Colonic mucosa (tissue), 4 donors: ENCODE measurements at regions not wholly inside any gene's neighbourhood (a gene's known extent, or its start where the extent isn't known, plus 50 kb on each side); places are given as distances from the start of the nearest gene placed in this dataset.
"Not testable (repeated sequence)": the region's sequence is repeated elsewhere in the genome, so short reads cannot be mapped to it uniquely, and the experiment has no call there.

Experiments
- DNase-seq: peaks from one replicate; pipeline ENCODE4 v3.0.0-alpha.2; 2020
- H3K27ac ChIP-seq: fragments of 200-600 bp; one replicate; pipeline ENCODE4 v1.8.0; 2021
- H3K27me3 ChIP-seq: fragments of 200-600 bp; one replicate; pipeline ENCODE4 v1.8.0; 2021
- H3K36me3 ChIP-seq: fragments of 200-600 bp; one replicate; pipeline ENCODE4 v1.8.0; 2021
- H3K4me1 ChIP-seq: fragments of 200-600 bp; one replicate; pipeline ENCODE4 v1.8.0; 2021; ENCODE audit warnings: mild to moderate bottlenecking
- H3K4me3 ChIP-seq: fragments of 200-600 bp; one replicate; pipeline ENCODE4 v1.8.0; 2021
- H3K9ac ChIP-seq, 2 donors: one replicate each; pipeline ENCODE4 v1.7.0; 2013; ENCODE audit warnings: control low read depth in 2 of 2, low read depth in 2 of 2, low read length in 2 of 2
- H3K9me3 ChIP-seq: fragments of 200-600 bp; one replicate; pipeline ENCODE4 v1.8.0; 2021
- CTCF ChIP-seq: fragments of 200-600 bp; IDR thresholded peaks from one replicate; pipeline ENCODE4 v1.8.0; 2022; ENCODE audit warnings: antibody characterized with exemption, mild to moderate bottlenecking
- intact Hi-C: fragments of 100-400 bp; cut with DNase I; formaldehyde crosslinking; loops from one replicate; pipeline ENCODE4 v1.14.1; 2022
- donor health status: healthy.
- donor health status: DM: no; HTN: no; CAD: no.
- donor health status: DM: no; HTN: no; CAD: no.

GRCh38 chr6:9690388-9690787, 724.5 kb downstream of the TFAP2A start:
- TF ChIP-seq CTCF, result no peak
- DNase-seq, result no peak
- Histone ChIP-seq H3K27ac (no peak overlapping the region), H3K9me3 (no peaks in the 10 kb centered on the region), H3K36me3 (no peaks in the 10 kb centered on the region), H3K4me3 (no peak overlapping the region), H3K27me3 (no peaks in the 10 kb centered on the region), H3K9ac (no peak overlapping the region), H3K4me1 (no peaks in the 10 kb centered on the region)
- intact Hi-C loops, result no loop called here

GRCh38 chr6:9680727-9681126, 734.1 kb downstream of the TFAP2A start:
- intact Hi-C loops, result not testable (repeated sequence)

GRCh38 chr6:9675122-9675521, 739.8 kb downstream of the TFAP2A start:
- TF ChIP-seq CTCF, result no peak
- Histone ChIP-seq H3K9ac (no peak overlapping the region), H3K27me3 (no peaks in the 10 kb centered on the region), H3K36me3 (no peaks in the 10 kb centered on the region), H3K4me3 (no peak overlapping the region), H3K4me1 (no peaks in the 10 kb centered on the region), H3K27ac (no peak overlapping the region), H3K9me3 (no peaks in the 10 kb centered on the region)
- DNase-seq, result no peak
- intact Hi-C loops, result no loop called here

More at GRCh38 chr6:9680727-9681126, 734.1 kb downstream of the TFAP2A start:
- H3K9ac ChIP-seq, H3K27me3 ChIP-seq, H3K9me3 ChIP-seq, H3K36me3 ChIP-seq, DNase-seq, H3K27ac ChIP-seq, H3K4me1 ChIP-seq, H3K4me3 ChIP-seq: not testable (repeated sequence)

GRCh38 chr6:9659848-9660247, 755.0 kb downstream of the TFAP2A start:
- Histone ChIP-seq H3K27ac (no peak overlapping the region), H3K4me1 (no peaks in the 10 kb centered on the region), H3K27me3 (no peaks in the 10 kb centered on the region), H3K9me3 (no peaks in the 10 kb centered on the region), H3K36me3 (no peaks in the 10 kb centered on the region), H3K9ac (no peak overlapping the region), H3K4me3 (no peak overlapping the region)
- no peak for TF ChIP-seq CTCF
- no peak for DNase-seq
- intact Hi-C loops, result no loop called here

GRCh38 chr6:9657994-9658393, 756.9 kb downstream of the TFAP2A start:
- no peak overlapping the region for H3K27ac ChIP-seq
- no peaks in the 10 kb centered on the region for H3K4me1 ChIP-seq
- intact Hi-C loops, result no loop called here
- TF ChIP-seq CTCF, result no peak
- H3K27me3 ChIP-seq, result no peaks in the 10 kb centered on the region
- DNase-seq, result no peak
- no peaks in the 10 kb centered on the region for H3K36me3 ChIP-seq
- H3K9me3 ChIP-seq, result no peaks in the 10 kb centered on the region
- H3K9ac ChIP-seq, result no peak overlapping the region
- H3K4me3 ChIP-seq, result no peak overlapping the region

GRCh38 chr6:9647599-9647998, 767.3 kb downstream of the TFAP2A start:
- Histone ChIP-seq H3K9ac (no peak overlapping the region), H3K9me3 (peaks cover 3% of the 10 kb centered on the region), H3K36me3 (no peaks in the 10 kb centered on the region), H3K27me3 (no peaks in the 10 kb centered on the region), H3K4me1 (no peaks in the 10 kb centered on the region), H3K4me3 (no peak overlapping the region), H3K27ac (no peak overlapping the region)
- no peak for TF ChIP-seq CTCF
- intact Hi-C loops, result no loop called here
- no peak for DNase-seq
